ENCODE measurements at regions not wholly inside any gene's neighbourhood (a gene's known extent, or its start where the extent isn't known, plus 50 kb on each side); places are given as distances from the start of the nearest gene placed in this dataset.

DNA sequence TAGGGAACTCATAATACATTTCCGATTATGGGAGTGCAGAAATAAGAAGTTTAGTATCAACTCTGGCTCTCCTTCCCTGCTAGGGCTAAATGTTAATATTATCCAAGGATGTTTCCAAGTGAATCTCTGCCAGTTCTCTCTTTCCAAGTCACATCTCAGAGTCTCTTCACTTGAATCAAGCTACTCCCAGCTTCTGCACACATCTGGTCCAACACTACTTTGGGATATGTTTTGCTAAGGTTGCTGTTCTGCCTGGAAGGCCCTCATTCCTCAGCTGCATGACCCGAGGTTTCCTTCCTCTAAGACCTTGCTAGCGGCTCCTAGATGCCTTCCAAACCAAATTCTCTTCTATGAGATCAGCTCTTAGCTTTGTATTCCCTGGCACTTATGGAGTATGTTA, 331.8 kb downstream of the GJA1 start:
- Histone ChIP-seq H3K9ac (ENCODE audit: extremely low read depth, insufficient read length, low read length) (no peak overlapping the region), H2BK20ac (ENCODE audit: low read depth, low read length, poor library complexity, severe bottlenecking) (no peak overlapping the region), H4K8ac (replicated peaks; ENCODE audit: insufficient read length, low read depth, low read length) (no peak overlapping the region), H3T11ph (ENCODE audit: low read length) (no peak overlapping the region), H3K56ac (ENCODE audit: insufficient read length, low read depth, low read length) (no peak overlapping the region), H3K4ac (ENCODE audit: low read depth, low read length) (no peak overlapping the region), H3K79me2 (ENCODE audit: insufficient read depth, low read length) (no peaks in the 10 kb centered on the region), H4K20me1 (ENCODE audit: control insufficient read depth, insufficient read depth, insufficient read length) (no peaks in the 10 kb centered on the region), H3K4me2 (ENCODE audit: insufficient read depth, insufficient read length, low read length) (no peak overlapping the region), H2BK120ac (ENCODE audit: low read depth, low read length, poor library complexity, severe bottlenecking) (no peak overlapping the region), H3K27ac (ENCODE audit: insufficient read length, low read depth, low read length) (no peak overlapping the region), H2AFZ (ENCODE audit: low read length) (no peak overlapping the region), H3K9me3 (ENCODE audit: control insufficient read depth, low read depth, low read length) (no peaks in the 10 kb centered on the region), H3K79me1 (ENCODE audit: insufficient read depth, low read depth, low read length, poor library complexity, severe bottlenecking) (no peaks in the 10 kb centered on the region), H2AK5ac (ENCODE audit: insufficient read length, low read length) (no peak overlapping the region), H2BK12ac (ENCODE audit: insufficient read length, low read depth, low read length) (no peak overlapping the region), H3K14ac (ENCODE audit: insufficient read depth, low read length) (no peak overlapping the region), H3K18ac (ENCODE audit: insufficient read length, low read depth, low read length) (no peak overlapping the region), H2BK15ac (ENCODE audit: low read depth, low read length) (no peak overlapping the region), H3K23me2 (ENCODE audit: insufficient read length, low read depth, low read length, poor library complexity, severe bottlenecking) (no peaks in the 10 kb centered on the region), H3K27me3 (ENCODE audit: insufficient read depth, low read length) (no peaks in the 10 kb centered on the region), H4K5ac (ENCODE audit: insufficient read length, low read depth, low read length) (no peak overlapping the region), H2BK5ac (ENCODE audit: insufficient read length, low read length) (no peak overlapping the region), H3K4me1 (ENCODE audit: insufficient read depth, low read length) (no peaks in the 10 kb centered on the region), H3K23ac (ENCODE audit: insufficient read length, low read depth, low read length) (no peak overlapping the region), H4K91ac (ENCODE audit: insufficient read length, low read depth, low read length) (no peak overlapping the region)
- no peaks in the 10 kb centered on the region for H3K27me3 Mint-ChIP-seq (ENCODE audit: low read depth)
- no peaks in the 10 kb centered on the region; a peak in 1 of 4 replicates for H3K4me1 Mint-ChIP-seq
- H3K9me3 Mint-ChIP-seq, result no peaks in the 10 kb centered on the region
- TF ChIP-seq, protein P1, sequence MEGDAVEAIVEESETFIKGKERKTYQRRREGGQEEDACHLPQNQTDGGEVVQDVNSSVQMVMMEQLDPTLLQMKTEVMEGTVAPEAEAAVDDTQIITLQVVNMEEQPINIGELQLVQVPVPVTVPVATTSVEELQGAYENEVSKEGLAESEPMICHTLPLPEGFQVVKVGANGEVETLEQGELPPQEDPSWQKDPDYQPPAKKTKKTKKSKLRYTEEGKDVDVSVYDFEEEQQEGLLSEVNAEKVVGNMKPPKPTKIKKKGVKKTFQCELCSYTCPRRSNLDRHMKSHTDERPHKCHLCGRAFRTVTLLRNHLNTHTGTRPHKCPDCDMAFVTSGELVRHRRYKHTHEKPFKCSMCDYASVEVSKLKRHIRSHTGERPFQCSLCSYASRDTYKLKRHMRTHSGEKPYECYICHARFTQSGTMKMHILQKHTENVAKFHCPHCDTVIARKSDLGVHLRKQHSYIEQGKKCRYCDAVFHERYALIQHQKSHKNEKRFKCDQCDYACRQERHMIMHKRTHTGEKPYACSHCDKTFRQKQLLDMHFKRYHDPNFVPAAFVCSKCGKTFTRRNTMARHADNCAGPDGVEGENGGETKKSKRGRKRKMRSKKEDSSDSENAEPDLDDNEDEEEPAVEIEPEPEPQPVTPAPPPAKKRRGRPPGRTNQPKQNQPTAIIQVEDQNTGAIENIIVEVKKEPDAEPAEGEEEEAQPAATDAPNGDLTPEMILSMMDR (conservative IDR thresholded peaks at IDR 0.05), result no peak
- no CpG with 5 or more reads among the region's 3 CpGs for WGBS (ENCODE audit: extremely low coverage, insufficient read length, low lambda C conversion rate)
- H3K36me3 Mint-ChIP-seq (ENCODE audit: insufficient read depth in 1 of 3, low read depth in 3 of 3), result peaks cover 0 to under 1% (median 0%) of the 10 kb centered on the region in 3 experiments; a peak in 1 of 7 replicates
- H3K27ac Mint-ChIP-seq, result no peak overlapping the region; a peak in 1 of 7 replicates
- H3K4me3 Mint-ChIP-seq, result no peak overlapping the region
- DNase-seq, result no peak

Measured in H9 (cell line).